H9 (cell line): ENCODE measurements at regions not wholly inside any gene's neighbourhood (a gene's known extent, or its start where the extent isn't known, plus 50 kb on each side); places are given as distances from the start of the nearest gene placed in this dataset.

ENCODE experiments used
- DNase-seq: peaks from one replicate; pipeline ENCODE4 v3.0.0-alpha.2; 2017
- H2AFZ ChIP-seq: one replicate; pipeline ENCODE4 v1.6.1; 2013; ENCODE audit warnings: mild to moderate bottlenecking, low read length, control low read depth, moderate library complexity
- H2AK5ac ChIP-seq: 2 replicates; pipeline ENCODE4 v1.6.1; 2013; ENCODE audit warnings: low read length, control low read depth, mixed read lengths; ENCODE audit not compliant: insufficient read length
- H2BK120ac ChIP-seq: one replicate; pipeline ENCODE4 v1.6.1; 2013; ENCODE audit warnings: low read depth, mild to moderate bottlenecking, low read length, control low read depth, inconsistent platforms; ENCODE audit not compliant: poor library complexity, severe bottlenecking
- H2BK12ac ChIP-seq: 2 replicates; pipeline ENCODE4 v1.6.1; 2013; ENCODE audit warnings: low read length, control low read depth, mixed read lengths, low read depth; ENCODE audit not compliant: insufficient read length
- H2BK15ac ChIP-seq: 2 replicates; pipeline ENCODE4 v1.6.1; 2013; ENCODE audit warnings: low read depth, low read length, control low read depth
- H2BK20ac ChIP-seq: one replicate; pipeline ENCODE4 v1.6.1; 2013; ENCODE audit warnings: low read depth, mild to moderate bottlenecking, low read length, control low read depth, inconsistent platforms; ENCODE audit not compliant: poor library complexity, severe bottlenecking
- H2BK5ac ChIP-seq: 2 replicates; pipeline ENCODE4 v1.6.1; 2013; ENCODE audit warnings: low read length, control low read depth, mixed read lengths; ENCODE audit not compliant: insufficient read length
- H3K14ac ChIP-seq: 2 replicates; pipeline ENCODE4 v1.6.1; 2013; ENCODE audit warnings: low read length, control low read depth; ENCODE audit not compliant: insufficient read depth
- H3K18ac ChIP-seq: 2 replicates; pipeline ENCODE4 v1.6.1; 2013; ENCODE audit warnings: low read depth, mild to moderate bottlenecking, mixed read lengths, low read length, control low read depth; ENCODE audit not compliant: insufficient read length
- H3K23ac ChIP-seq: 2 replicates; pipeline ENCODE4 v1.6.1; 2013; ENCODE audit warnings: low read length, control low read depth, mixed read lengths, low read depth; ENCODE audit not compliant: insufficient read length
- H3K23me2 ChIP-seq: 2 replicates; pipeline ENCODE4 v1.6.1; 2013; ENCODE audit warnings: low read depth, mild to moderate bottlenecking, mixed read lengths, low read length, control low read depth; ENCODE audit not compliant: insufficient read length, poor library complexity, severe bottlenecking
- H3K27ac ChIP-seq: 2 replicates; pipeline ENCODE4 v1.5.1; 2013; ENCODE audit warnings: low read length, control low read depth, mixed read lengths, low read depth; ENCODE audit not compliant: insufficient read length
- H3K27me3 ChIP-seq: 2 replicates; pipeline ENCODE4 v1.6.1; 2013; ENCODE audit warnings: low read length, control low read depth, inconsistent platforms; ENCODE audit not compliant: insufficient read depth
- H3K4ac ChIP-seq: 2 replicates; pipeline ENCODE4 v1.6.1; 2013; ENCODE audit warnings: low read depth, mild to moderate bottlenecking, control low read depth, inconsistent platforms, low read length, moderate library complexity
- H3K4me1 ChIP-seq: 2 replicates; pipeline ENCODE4 v1.6.1; 2013; ENCODE audit warnings: low read length, control low read depth, inconsistent platforms; ENCODE audit not compliant: insufficient read depth
- H3K4me2 ChIP-seq: 2 replicates; pipeline ENCODE4 v1.6.1; 2013; ENCODE audit warnings: low read length, control low read depth, mixed read lengths; ENCODE audit not compliant: insufficient read length, insufficient read depth
- H3K56ac ChIP-seq: 2 replicates; pipeline ENCODE4 v1.6.1; 2013; ENCODE audit warnings: low read depth, mild to moderate bottlenecking, mixed read lengths, low read length, control low read depth; ENCODE audit not compliant: insufficient read length
- H3K79me1 ChIP-seq: 2 replicates; pipeline ENCODE4 v1.6.1; 2013; ENCODE audit warnings: low read depth, mild to moderate bottlenecking, moderate library complexity, low read length, control low read depth, inconsistent platforms; ENCODE audit not compliant: insufficient read depth, poor library complexity, severe bottlenecking
- H3K79me2 ChIP-seq: 2 replicates; pipeline ENCODE4 v1.6.1; 2013; ENCODE audit warnings: low read length, control low read depth, inconsistent platforms; ENCODE audit not compliant: insufficient read depth
- H3K9ac ChIP-seq: 2 replicates; pipeline ENCODE4 v1.6.1; 2013; ENCODE audit warnings: low read length, control low read depth, mixed read lengths; ENCODE audit not compliant: insufficient read length; ENCODE audit errors: extremely low read depth
- H3K9me3 ChIP-seq: one replicate; pipeline ENCODE4 v1.6.1; 2013; ENCODE audit warnings: low read depth, low read length, inconsistent platforms; ENCODE audit not compliant: control insufficient read depth
- H3T11ph ChIP-seq: one replicate; pipeline ENCODE4 v1.6.1; 2013; ENCODE audit warnings: mild to moderate bottlenecking, low read length, control low read depth, inconsistent platforms
- H4K20me1 ChIP-seq: one replicate; pipeline ENCODE4 v1.6.1; 2013; ENCODE audit not compliant: control insufficient read depth, insufficient read length, insufficient read depth
- H4K5ac ChIP-seq: 2 replicates; pipeline ENCODE4 v1.6.1; 2013; ENCODE audit warnings: low read depth, mild to moderate bottlenecking, mixed read lengths, low read length, control low read depth; ENCODE audit not compliant: insufficient read length
- H4K8ac ChIP-seq: replicated peaks from 2 replicates; pipeline ENCODE4 v1.6.1; 2013; ENCODE audit warnings: low read length, control low read depth, mixed read lengths, low read depth; ENCODE audit not compliant: insufficient read length
- H4K91ac ChIP-seq: 2 replicates; pipeline ENCODE4 v1.6.1; 2013; ENCODE audit warnings: low read depth, mild to moderate bottlenecking, moderate library complexity, mixed read lengths, low read length, control low read depth; ENCODE audit not compliant: insufficient read length
- H3K27ac Mint-ChIP-seq, 3 experiments: 2 replicates in 2 of 3; 3 replicates in 1 of 3; pipeline ENCODE4 v1.8.0; 2020 to 2021; ENCODE audit warnings: mixed read lengths in 3 of 3, mild to moderate bottlenecking in 1 of 3, moderate library complexity in 1 of 3
- H3K27me3 Mint-ChIP-seq: 2 replicates; pipeline ENCODE4 v1.8.0; 2021; ENCODE audit warnings: low read depth, mild to moderate bottlenecking, moderate library complexity, mixed read lengths
- H3K36me3 Mint-ChIP-seq, 3 experiments: 2 replicates in 2 of 3; 3 replicates in 1 of 3; pipeline ENCODE4 v1.8.0; 2020 to 2021; ENCODE audit warnings: low read depth in 3 of 3, mixed read lengths in 3 of 3; ENCODE audit not compliant: insufficient read depth in 1 of 3
- H3K4me1 Mint-ChIP-seq, 2 experiments: 2 replicates each; pipeline ENCODE4 v1.8.0; 2020; ENCODE audit warnings: mixed read lengths in 2 of 2
- H3K4me3 Mint-ChIP-seq, 2 experiments: 2 replicates in 1 of 2; 3 replicates in 1 of 2; pipeline ENCODE4 v1.8.0; 2020 to 2021; ENCODE audit warnings: mild to moderate bottlenecking in 2 of 2, mixed read lengths in 2 of 2, moderate library complexity in 1 of 2
- H3K9me3 Mint-ChIP-seq, 2 experiments: 2 replicates in 1 of 2; 3 replicates in 1 of 2; pipeline ENCODE4 v1.8.0; 2020; ENCODE audit warnings: mild to moderate bottlenecking in 2 of 2, mixed read lengths in 2 of 2, moderate library complexity in 1 of 2
- CTCF ChIP-seq: fragments of 200-600 bp; sonication (generic); conservative IDR thresholded peaks from 3 replicates; pipeline ENCODE4 v1.8.0; 2021; ENCODE audit warnings: antibody characterized with exemption, mild to moderate bottlenecking
- WGBS: extraction: QIAGEN DNeasy Blood & Tissue Kit; methylation state at CpG from one replicate; pipeline ENCODE4 v1.1.7; 2013; ENCODE audit warnings: missing lambda C conversion rate, low lambda C conversion rate, mixed read lengths; ENCODE audit not compliant: insufficient read length; ENCODE audit errors: extremely low coverage; 5-methylcytosine and 5-hydroxymethylcytosine counted together

DNA sequence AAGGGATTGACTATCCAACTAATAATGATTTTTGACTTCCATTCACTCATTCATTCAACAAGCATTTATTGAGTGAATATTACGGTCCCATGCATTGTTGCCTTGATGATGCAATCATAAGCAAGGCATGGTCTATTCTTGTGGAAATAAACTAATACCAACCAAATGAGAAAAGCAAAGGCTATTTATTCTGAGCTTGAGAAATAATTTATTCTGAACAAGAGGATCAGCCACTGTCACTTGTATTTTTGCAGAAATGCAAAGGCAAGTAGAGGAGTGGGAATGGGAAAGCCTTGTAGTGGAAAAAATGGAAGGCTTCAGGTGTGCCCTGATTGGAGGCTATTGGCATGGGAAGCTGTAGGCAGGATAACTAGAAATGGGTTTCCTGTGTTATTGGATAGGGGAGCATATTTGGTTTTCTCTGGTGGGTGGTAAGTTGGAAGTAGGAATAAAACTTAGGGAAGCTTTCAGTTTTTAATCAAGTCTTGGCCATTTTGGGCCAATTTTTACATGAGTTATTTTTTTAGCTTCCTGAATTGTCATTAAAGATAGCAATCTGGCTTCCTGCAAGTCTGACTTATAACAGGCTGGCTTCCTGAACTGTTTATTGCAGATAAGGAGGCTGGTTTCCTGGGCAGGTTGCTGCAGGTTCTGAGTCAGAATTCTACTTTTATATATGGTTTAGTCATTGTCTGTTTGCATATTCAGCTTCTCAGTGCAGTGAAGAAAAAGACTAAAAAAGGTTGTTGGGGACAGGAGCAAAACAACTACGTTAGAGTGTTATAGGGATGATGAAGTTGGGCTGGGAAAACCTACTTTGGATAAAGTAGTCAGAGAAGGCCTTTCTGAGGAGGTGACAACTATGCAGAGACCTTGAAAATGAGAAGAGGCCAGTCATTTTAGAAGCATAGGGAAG is 106.7 kb downstream of the APIP start:
- H3K4me2 ChIP-seq, result no peak overlapping the region
- H4K5ac ChIP-seq, result no peak overlapping the region
- H3K79me1 ChIP-seq, result no peaks in the 10 kb centered on the region
- no peak overlapping the region for H4K8ac ChIP-seq
- no peak overlapping the region for H3K4me3 Mint-ChIP-seq
- no peak overlapping the region for H3K4ac ChIP-seq
- WGBS, result no CpG with 5 or more reads among the region's 2 CpGs
- no peak overlapping the region for H3K9ac ChIP-seq
- H2BK15ac ChIP-seq, result no peak overlapping the region
- no peak for TF ChIP-seq CTCF
- H4K91ac ChIP-seq, result no peak overlapping the region
- no peak overlapping the region for H2AK5ac ChIP-seq
- no peak overlapping the region for H3K27ac ChIP-seq
- H3K4me1 Mint-ChIP-seq, result no peaks in the 10 kb centered on the region
- peaks cover 7 to 12% of the 10 kb centered on the region in 2 experiments; a peak in 3 of 5 replicates for H3K9me3 Mint-ChIP-seq
- H2BK120ac ChIP-seq, result no peak overlapping the region
- H3K79me2 ChIP-seq, result no peaks in the 10 kb centered on the region
- H3K27ac Mint-ChIP-seq, result no peak overlapping the region
- no peaks in the 10 kb centered on the region for H4K20me1 ChIP-seq
- no peaks in the 10 kb centered on the region for H3K4me1 ChIP-seq
- H3K18ac ChIP-seq, result no peak overlapping the region
- no peaks in the 10 kb centered on the region for H3K9me3 ChIP-seq
- H3T11ph ChIP-seq, result no peak overlapping the region
- no peaks in the 10 kb centered on the region for H3K27me3 Mint-ChIP-seq
- H3K56ac ChIP-seq, result no peak overlapping the region
- H3K14ac ChIP-seq, result no peak overlapping the region
- no peaks in the 10 kb centered on the region for H3K23me2 ChIP-seq
- no peaks in the 10 kb centered on the region for H3K27me3 ChIP-seq
- H3K36me3 Mint-ChIP-seq, result peaks cover 2 to 27% (median 12%) of the 10 kb centered on the region in 3 experiments; a peak in 6 of 7 replicates
- DNase-seq, result no peak
- no peak overlapping the region for H3K23ac ChIP-seq
- no peak overlapping the region for H2BK5ac ChIP-seq
- no peak overlapping the region for H2BK12ac ChIP-seq
- no peak overlapping the region for H2BK20ac ChIP-seq
- H2AFZ ChIP-seq, result no peak overlapping the region
